ENCODE measurements at regions not wholly inside any gene's neighbourhood (a gene's known extent, or its start where the extent isn't known, plus 50 kb on each side); places are given as distances from the start of the nearest gene placed in this dataset.
"Not testable (repeated sequence)": the region's sequence is repeated elsewhere in the genome, so short reads cannot be mapped to it uniquely, and the experiment has no call there.

DNA sequence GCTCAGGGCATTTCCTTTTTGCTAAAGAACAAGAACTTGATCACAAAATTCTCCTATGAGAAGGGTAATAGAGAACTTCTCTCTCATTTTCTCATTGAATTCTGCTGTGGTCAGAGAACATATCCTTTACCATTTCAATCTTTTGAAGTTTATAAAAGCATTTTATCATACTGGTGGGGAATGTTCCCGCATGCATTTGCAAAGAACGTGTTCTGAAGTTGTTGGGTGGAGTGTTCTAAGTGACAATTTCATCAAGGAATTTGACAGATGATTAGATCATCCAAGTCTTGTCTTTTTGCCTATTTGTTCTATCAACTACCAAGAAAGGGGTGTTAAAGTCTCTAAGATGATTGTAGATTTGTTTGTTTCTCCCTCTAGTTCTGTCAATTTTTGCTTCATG, 163.4 kb upstream of the FREM1 start:
- H3K9me3 Mint-ChIP-seq, result peaks cover 2% of the 10 kb centered on the region
- ChIA-PET POLR2A (no interaction called here), CTCF (no interaction called here)
- peaks cover 10% of the 10 kb centered on the region for H3K27me3 Mint-ChIP-seq
- H3K4me3 Mint-ChIP-seq, result no peak overlapping the region
- no peaks in the 10 kb centered on the region for H3K36me3 Mint-ChIP-seq (ENCODE audit: low read depth)
- H3K27ac Mint-ChIP-seq, result no peak overlapping the region
- no peak for DNase-seq
- no peaks in the 10 kb centered on the region for H3K4me1 Mint-ChIP-seq

DNA sequence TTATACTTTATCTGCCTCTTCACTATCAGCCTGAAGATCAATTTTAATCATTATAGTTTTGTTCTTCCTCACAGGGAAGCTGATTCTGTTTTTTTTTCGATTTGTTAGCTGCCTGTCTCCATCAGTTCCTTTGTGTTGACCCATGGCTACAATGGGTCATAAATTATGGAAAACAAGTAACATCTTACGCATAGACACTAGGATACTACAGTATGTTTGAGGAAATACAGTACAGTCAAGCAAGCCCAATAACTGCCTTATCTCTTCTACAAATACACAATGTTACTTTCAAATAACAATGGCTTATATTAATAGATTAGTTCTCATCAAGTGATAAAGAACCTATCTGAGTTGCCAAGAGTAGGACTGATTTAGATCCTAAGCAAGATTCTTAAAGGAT, 160.5 kb upstream of the FREM1 start:
- Mint-ChIP-seq H3K4me3 (no peak overlapping the region), H3K27ac (no peak overlapping the region), H3K27me3 (peaks cover 18% of the 10 kb centered on the region), H3K9me3 (peaks cover 2% of the 10 kb centered on the region), H3K4me1 (no peaks in the 10 kb centered on the region), H3K36me3 (ENCODE audit: low read depth) (no peaks in the 10 kb centered on the region)
- POLR2A ChIA-PET, result no interaction called here
- DNase-seq, result no peak
- CTCF ChIA-PET, result no interaction called here

- no peaks in the 10 kb centered on the region for H3K36me3 Mint-ChIP-seq (ENCODE audit: low read depth)
- no peaks in the 10 kb centered on the region for H3K9me3 Mint-ChIP-seq
- ChIA-PET POLR2A (no interaction called here), CTCF (no interaction called here)
- DNase-seq, result no peak
- H3K27ac Mint-ChIP-seq, result no peak overlapping the region
- peaks cover 18% of the 10 kb centered on the region for H3K27me3 Mint-ChIP-seq
- no peak overlapping the region for H3K4me3 Mint-ChIP-seq
- H3K4me1 Mint-ChIP-seq, result no peaks in the 10 kb centered on the region
These were observed 158.9 kb upstream of the FREM1 start for GRCh38 chr9:15069106-15069505.

GRCh38 chr9:15068261-15068660, 158.0 kb upstream of the FREM1 start:
- CTCF ChIA-PET, result no interaction called here
- POLR2A ChIA-PET, result no interaction called here
- H3K36me3 Mint-ChIP-seq (ENCODE audit: low read depth), result no peaks in the 10 kb centered on the region
- no peaks in the 10 kb centered on the region for H3K4me1 Mint-ChIP-seq
- no peak for DNase-seq
- H3K27ac Mint-ChIP-seq, result no peak overlapping the region
- H3K27me3 Mint-ChIP-seq, result peaks cover 15% of the 10 kb centered on the region
- no peaks in the 10 kb centered on the region for H3K9me3 Mint-ChIP-seq
- no peak overlapping the region for H3K4me3 Mint-ChIP-seq

- H3K36me3 Mint-ChIP-seq (ENCODE audit: low read depth), result no peaks in the 10 kb centered on the region
- POLR2A ChIA-PET, result no interaction called here
- no peak overlapping the region for H3K4me3 Mint-ChIP-seq
- no peaks in the 10 kb centered on the region for H3K4me1 Mint-ChIP-seq
- CTCF ChIA-PET, result interaction anchor here (0.6 kb wide), 1 partner anchor 50 kb away, joined by 3 read pairs; no protein-coding TSS in a partner anchor
- H3K27ac Mint-ChIP-seq, result no peak overlapping the region
- H3K9me3 Mint-ChIP-seq, result no peaks in the 10 kb centered on the region
- no peak for DNase-seq
- H3K27me3 Mint-ChIP-seq, result peaks cover 3% of the 10 kb centered on the region
These were observed 148.8 kb upstream of the FREM1 start for GRCh38 chr9:15059003-15059402.

GRCh38 chr9:15058236-15058635, 148.0 kb upstream of the FREM1 start:
- Mint-ChIP-seq H3K9me3 (no peaks in the 10 kb centered on the region), H3K36me3 (ENCODE audit: low read depth) (no peaks in the 10 kb centered on the region), H3K27me3 (peaks cover 3% of the 10 kb centered on the region), H3K4me1 (no peaks in the 10 kb centered on the region), H3K4me3 (no peak overlapping the region), H3K27ac (no peak overlapping the region)
- POLR2A ChIA-PET, result no interaction called here
- CTCF ChIA-PET, result no interaction called here
- DNase-seq, result no peak

GRCh38 chr9:15055284-15055683, 145.1 kb upstream of the FREM1 start:
- H3K4me1 Mint-ChIP-seq; H3K4me3 Mint-ChIP-seq; H3K36me3 Mint-ChIP-seq (ENCODE audit: low read depth); DNase-seq; CTCF ChIA-PET; POLR2A ChIA-PET; H3K9me3 Mint-ChIP-seq; H3K27me3 Mint-ChIP-seq; H3K27ac Mint-ChIP-seq: not testable (repeated sequence)

- ChIA-PET CTCF (interaction anchor here (0.8 kb wide), 1 partner anchor 86 kb away, joined by 3 read pairs; no protein-coding TSS in a partner anchor), POLR2A (no interaction called here)
- no peaks in the 10 kb centered on the region for H3K9me3 Mint-ChIP-seq
- no peaks in the 10 kb centered on the region for H3K36me3 Mint-ChIP-seq (ENCODE audit: low read depth)
- no peak overlapping the region for H3K27ac Mint-ChIP-seq
- DNase-seq, result no peak
- peaks cover 5% of the 10 kb centered on the region for H3K27me3 Mint-ChIP-seq
- H3K4me3 Mint-ChIP-seq, result no peak overlapping the region
- H3K4me1 Mint-ChIP-seq, result no peaks in the 10 kb centered on the region
These were observed 138.5 kb upstream of the FREM1 start for GRCh38 chr9:15048772-15049171.

DNA sequence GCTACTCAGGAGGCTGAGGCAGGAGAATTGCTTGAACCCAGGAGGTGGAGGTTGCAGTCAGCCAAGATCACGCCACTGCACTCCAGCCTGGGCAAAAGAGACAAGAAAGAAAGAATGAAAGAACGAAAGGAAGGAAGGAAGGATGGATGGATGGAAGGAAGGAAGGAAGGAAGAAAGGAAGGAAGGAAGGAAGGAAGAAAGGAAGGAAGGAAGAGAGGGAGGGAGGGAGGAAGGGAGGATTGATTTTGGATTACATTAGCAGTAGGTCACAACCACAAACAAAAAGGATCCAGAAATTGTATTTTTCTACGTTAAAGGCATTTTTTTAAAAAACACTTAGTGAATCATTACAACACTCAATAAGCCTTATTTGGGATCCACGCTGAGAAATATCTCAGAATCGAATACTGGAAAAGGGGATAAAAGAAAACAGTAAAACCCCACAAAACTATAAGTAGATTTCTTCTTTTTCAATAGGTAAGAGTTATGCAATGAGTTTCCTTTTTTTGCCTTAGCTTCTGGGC, 136.9 kb upstream of the FREM1 start:
- H3K27me3 Mint-ChIP-seq, result peaks cover 5% of the 10 kb centered on the region
- ChIA-PET CTCF (no interaction called here), POLR2A (no interaction called here)
- no peak overlapping the region for H3K27ac Mint-ChIP-seq
- DNase-seq, result no peak
- no peaks in the 10 kb centered on the region for H3K4me1 Mint-ChIP-seq
- H3K4me3 Mint-ChIP-seq, result no peak overlapping the region
- no peaks in the 10 kb centered on the region for H3K36me3 Mint-ChIP-seq (ENCODE audit: low read depth)
- no peaks in the 10 kb centered on the region for H3K9me3 Mint-ChIP-seq

DNA sequence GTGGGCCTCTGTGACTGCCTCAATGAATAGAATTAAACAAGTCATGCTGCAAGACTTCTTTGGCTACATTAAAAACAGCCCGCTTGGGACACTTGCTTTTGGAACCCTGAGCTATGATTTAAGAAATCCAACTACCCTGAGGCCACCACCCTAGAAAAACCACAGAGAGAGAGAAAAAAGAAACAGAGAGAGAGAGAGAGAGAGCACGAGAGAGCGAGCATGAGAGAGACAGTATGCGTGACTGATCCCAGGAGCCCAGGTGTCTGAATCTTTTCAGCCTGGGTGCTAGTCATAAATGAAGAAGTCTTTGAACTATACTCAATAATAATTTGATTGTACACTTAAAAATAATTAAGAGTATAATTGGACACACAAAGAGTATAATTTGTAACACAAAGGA, 123.1 kb upstream of the FREM1 start:
- no peaks in the 10 kb centered on the region for H3K27me3 Mint-ChIP-seq
- ChIA-PET POLR2A (no interaction called here), CTCF (no interaction called here)
- no peak overlapping the region for H3K4me3 Mint-ChIP-seq
- H3K36me3 Mint-ChIP-seq (ENCODE audit: low read depth), result no peaks in the 10 kb centered on the region
- no peak overlapping the region for H3K27ac Mint-ChIP-seq
- H3K9me3 Mint-ChIP-seq, result no peaks in the 10 kb centered on the region
- H3K4me1 Mint-ChIP-seq, result no peaks in the 10 kb centered on the region
- DNase-seq, result no peak

DNA sequence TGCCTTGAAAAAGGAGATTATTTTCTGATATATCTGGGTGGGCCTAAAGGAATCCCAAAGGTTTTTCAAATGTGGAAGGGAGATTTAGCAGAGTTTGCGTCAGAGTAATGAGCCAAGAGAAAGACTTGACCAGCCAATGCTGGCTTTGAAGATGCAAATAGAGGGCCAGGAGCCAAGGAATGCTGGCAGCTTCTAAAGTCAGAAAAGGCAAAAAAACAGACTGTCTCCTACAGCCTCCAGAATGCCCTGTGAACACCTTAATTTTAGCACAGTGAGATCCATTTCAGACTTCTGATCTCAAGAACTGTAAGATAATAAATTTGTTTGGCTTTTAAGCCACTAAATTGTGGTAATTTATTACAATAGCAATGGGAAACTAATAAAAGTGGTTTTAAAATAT, 122.6 kb upstream of the FREM1 start:
- POLR2A ChIA-PET, result no interaction called here
- H3K27me3 Mint-ChIP-seq, result no peaks in the 10 kb centered on the region
- CTCF ChIA-PET, result no interaction called here
- no peaks in the 10 kb centered on the region for H3K36me3 Mint-ChIP-seq (ENCODE audit: low read depth)
- H3K9me3 Mint-ChIP-seq, result no peaks in the 10 kb centered on the region
- H3K4me3 Mint-ChIP-seq, result no peak overlapping the region
- H3K4me1 Mint-ChIP-seq, result no peaks in the 10 kb centered on the region
- DNase-seq, result no peak
- no peak overlapping the region for H3K27ac Mint-ChIP-seq

- Mint-ChIP-seq H3K9me3 (peaks cover under 1% of the 10 kb centered on the region), H3K27ac (no peak overlapping the region)
- POLR2A ChIA-PET, result interaction anchor here (0.6 kb wide), 1 partner anchor 20 kb away, joined by 6 read pairs; no protein-coding TSS in a partner anchor
These were observed 110.9 kb upstream of the FREM1 start for GRCh38 chr9:15021146-15021545.

DNA sequence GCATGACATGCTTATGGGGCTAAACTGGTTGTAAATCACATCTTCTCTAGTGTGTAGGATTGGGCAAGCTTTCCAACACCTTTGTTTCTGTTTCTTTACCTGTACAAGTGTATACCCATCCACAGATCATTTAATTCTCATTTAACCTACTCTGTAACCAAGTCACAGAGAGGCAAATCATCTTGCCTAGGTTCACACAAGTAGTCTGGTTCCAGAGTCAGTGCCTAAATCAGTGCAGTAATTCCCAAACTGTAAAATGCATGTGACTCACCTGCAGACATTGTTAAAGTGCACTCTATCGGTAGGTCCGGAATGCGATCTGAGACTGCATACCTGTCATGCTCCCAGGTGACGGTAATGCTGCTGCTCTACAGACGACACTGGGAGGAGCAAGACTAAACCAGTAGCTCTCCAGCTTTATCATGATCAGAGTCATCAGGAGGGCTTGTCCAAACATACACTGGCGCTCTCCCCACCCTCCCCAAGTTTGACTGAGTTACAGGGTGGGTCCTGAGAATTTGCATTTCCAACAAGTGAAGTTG, 107.9 kb upstream of the FREM1 start:
- no peak overlapping the region for H3K27ac Mint-ChIP-seq
- H3K4me3 Mint-ChIP-seq, result no peak overlapping the region
- no peaks in the 10 kb centered on the region for H3K36me3 Mint-ChIP-seq (ENCODE audit: low read depth)
- no peak for DNase-seq
- ChIA-PET POLR2A (no interaction called here), CTCF (no interaction called here)
- H3K27me3 Mint-ChIP-seq, result no peaks in the 10 kb centered on the region
- no peaks in the 10 kb centered on the region for H3K9me3 Mint-ChIP-seq
- no peaks in the 10 kb centered on the region for H3K4me1 Mint-ChIP-seq

More at GRCh38 chr9:15021146-15021545, 110.9 kb upstream of the FREM1 start:
- no peaks in the 10 kb centered on the region for H3K4me1 Mint-ChIP-seq
- CTCF ChIA-PET, result no interaction called here
- H3K27me3 Mint-ChIP-seq, result no peaks in the 10 kb centered on the region
- H3K4me3 Mint-ChIP-seq, result no peak overlapping the region
- DNase-seq, result no peak
- no peaks in the 10 kb centered on the region for H3K36me3 Mint-ChIP-seq (ENCODE audit: low read depth)

DNA sequence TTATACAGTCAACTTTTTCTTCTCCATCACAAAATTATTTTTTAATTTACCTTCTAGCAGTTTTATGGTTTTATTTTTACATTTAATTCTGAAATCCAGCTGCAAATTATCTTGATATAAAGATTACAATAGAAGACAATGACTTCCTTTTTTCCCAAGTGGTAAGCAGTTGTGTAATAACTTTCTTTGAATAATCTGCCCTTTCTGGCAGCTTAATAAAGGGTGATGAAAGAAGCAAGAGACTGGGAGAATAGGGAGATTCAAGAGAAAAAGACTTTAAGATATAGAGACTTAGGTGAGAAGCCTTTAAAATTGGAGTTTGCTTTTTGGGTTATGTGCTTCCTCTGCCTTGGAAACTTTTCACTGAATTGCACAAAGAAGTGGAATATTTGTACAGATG, 100.4 kb upstream of the FREM1 start:
- no peak overlapping the region for H3K4me3 Mint-ChIP-seq
- H3K27me3 Mint-ChIP-seq, result no peaks in the 10 kb centered on the region
- no peaks in the 10 kb centered on the region for H3K9me3 Mint-ChIP-seq
- no peaks in the 10 kb centered on the region for H3K4me1 Mint-ChIP-seq
- CTCF ChIA-PET, result no interaction called here
- POLR2A ChIA-PET, result no interaction called here
- DNase-seq, result no peak
- H3K27ac Mint-ChIP-seq, result no peak overlapping the region
- H3K36me3 Mint-ChIP-seq (ENCODE audit: low read depth), result no peaks in the 10 kb centered on the region
